Activated T-helper 2 cell treated with anti-CD3 and anti-CD28 coated beads, Interferon-gamma antibody, Interleukin-2, Interleukin-4, amounts not matched to agents 10 μg/mL and 5 μg/mL and 100 μg/mL, durations not matched to agents 14 hours and 24 hours and 36 hours (primary cell): ENCODE measurements at regions not wholly inside any gene's neighbourhood (a gene's known extent, or its start where the extent isn't known, plus 50 kb on each side); places are given as distances from the start of the nearest gene placed in this dataset.

ENCODE experiments used
- DNase-seq: peaks from one replicate; pipeline ENCODE4 v3.0.0; 2021; ENCODE audit warnings: low spot score
- H3K27ac Mint-ChIP-seq: one replicate; pipeline ENCODE4 v1.8.0; 2021; ENCODE audit warnings: mixed read lengths
- H3K27me3 Mint-ChIP-seq: one replicate; pipeline ENCODE4 v1.8.0; 2021; ENCODE audit warnings: low read depth, mixed read lengths
- H3K36me3 Mint-ChIP-seq: one replicate; pipeline ENCODE4 v1.8.0; 2021; ENCODE audit warnings: low read depth, mixed read lengths
- H3K4me1 Mint-ChIP-seq: one replicate; pipeline ENCODE4 v1.8.0; 2021; ENCODE audit warnings: low read depth, mixed read lengths
- H3K4me3 Mint-ChIP-seq: one replicate; pipeline ENCODE4 v1.8.0; 2021; ENCODE audit warnings: low read depth, mild to moderate bottlenecking, moderate library complexity, mixed read lengths
- H3K9me3 Mint-ChIP-seq: one replicate; pipeline ENCODE4 v1.8.0; 2021; ENCODE audit warnings: mixed read lengths
- intact Hi-C: fragments of 100-400 bp; cut with micrococcal nuclease; formaldehyde crosslinking; loops from one replicate; pipeline ENCODE4 v1.15.1; 2023

DNA sequence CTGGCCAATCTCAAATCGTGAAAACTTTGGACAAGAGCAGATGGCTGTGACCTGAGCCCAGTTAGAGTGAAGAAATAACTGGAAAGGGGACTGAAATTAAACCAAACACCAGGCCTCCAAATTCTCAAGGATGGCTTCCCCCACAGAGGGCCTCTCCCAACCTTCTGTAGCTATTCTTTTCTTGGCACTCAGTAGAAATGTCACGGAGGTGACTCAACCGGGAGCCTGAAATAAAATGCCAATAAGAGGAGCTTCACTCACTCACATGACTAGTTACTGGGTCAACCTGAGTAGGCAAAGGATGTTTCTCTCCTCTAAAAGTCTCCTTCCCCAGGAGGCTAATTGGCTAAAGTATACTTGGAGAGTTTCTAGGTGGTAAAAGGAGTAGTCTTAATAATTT lies 230.7 kb downstream of the MAF start:
- Mint-ChIP-seq H3K27ac (no peak overlapping the region), H3K4me3 (no peak overlapping the region), H3K27me3 (no peaks in the 10 kb centered on the region), H3K4me1 (peaks cover 15% of the 10 kb centered on the region), H3K36me3 (peaks cover 16% of the 10 kb centered on the region), H3K9me3 (peaks cover 42% of the 10 kb centered on the region)
- no peak for DNase-seq
- intact Hi-C loops, result loop anchor here (10.0 kb wide), 1 partner anchor 295 kb away; no protein-coding TSS in a partner anchor

DNA sequence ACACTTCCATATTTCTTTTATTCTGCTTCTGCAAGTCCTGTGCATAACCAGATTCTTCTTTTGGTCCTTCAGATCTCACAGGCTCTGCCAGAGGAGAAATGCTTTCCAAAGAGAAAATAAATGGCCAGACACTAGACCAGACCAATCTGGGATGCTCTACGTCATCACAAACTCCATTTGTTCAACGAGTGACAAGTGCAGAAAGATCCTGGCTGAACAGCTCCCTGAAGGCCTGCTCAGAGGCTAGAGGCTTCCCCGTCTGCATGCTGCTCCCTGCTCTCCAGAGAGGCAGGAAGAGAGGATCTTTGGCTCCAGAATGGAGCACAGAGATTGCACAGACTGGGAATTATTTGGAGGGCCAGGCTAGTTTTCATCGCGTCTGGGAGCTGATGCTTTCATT lies 232.7 kb downstream of the MAF start:
- intact Hi-C loops, result no loop called here
- Mint-ChIP-seq H3K36me3 (peaks cover 13% of the 10 kb centered on the region), H3K4me3 (no peak overlapping the region), H3K27ac (no peak overlapping the region), H3K4me1 (peaks cover 22% of the 10 kb centered on the region), H3K27me3 (no peaks in the 10 kb centered on the region), H3K9me3 (peaks cover 35% of the 10 kb centered on the region)
- no peak for DNase-seq

DNA sequence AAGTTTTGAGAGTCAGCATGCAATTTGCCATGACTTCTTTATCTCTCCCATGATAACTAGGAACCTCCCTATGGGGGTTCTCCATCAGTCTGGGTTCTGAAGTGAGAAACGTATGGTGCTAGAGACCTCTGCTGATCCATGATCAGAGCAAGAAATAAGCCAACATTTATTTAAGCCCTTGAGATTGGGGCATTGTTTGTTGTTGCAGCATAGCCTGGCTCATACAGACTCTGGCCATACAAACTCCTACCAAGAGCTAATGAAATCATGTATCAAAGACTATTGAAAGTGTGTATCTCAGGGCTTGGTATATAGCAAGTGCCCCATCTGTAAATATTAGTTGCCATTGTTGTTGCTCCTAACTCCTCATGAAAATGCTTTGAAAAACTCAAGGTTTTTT lies 233.9 kb downstream of the MAF start:
- intact Hi-C loops, result no loop called here
- peaks cover 12% of the 10 kb centered on the region for H3K36me3 Mint-ChIP-seq
- no peak overlapping the region for H3K4me3 Mint-ChIP-seq
- no peak for DNase-seq
- peaks cover 27% of the 10 kb centered on the region for H3K9me3 Mint-ChIP-seq
- H3K27me3 Mint-ChIP-seq, result peaks cover 2% of the 10 kb centered on the region
- no peak overlapping the region for H3K27ac Mint-ChIP-seq
- peaks cover 25% of the 10 kb centered on the region for H3K4me1 Mint-ChIP-seq

DNA sequence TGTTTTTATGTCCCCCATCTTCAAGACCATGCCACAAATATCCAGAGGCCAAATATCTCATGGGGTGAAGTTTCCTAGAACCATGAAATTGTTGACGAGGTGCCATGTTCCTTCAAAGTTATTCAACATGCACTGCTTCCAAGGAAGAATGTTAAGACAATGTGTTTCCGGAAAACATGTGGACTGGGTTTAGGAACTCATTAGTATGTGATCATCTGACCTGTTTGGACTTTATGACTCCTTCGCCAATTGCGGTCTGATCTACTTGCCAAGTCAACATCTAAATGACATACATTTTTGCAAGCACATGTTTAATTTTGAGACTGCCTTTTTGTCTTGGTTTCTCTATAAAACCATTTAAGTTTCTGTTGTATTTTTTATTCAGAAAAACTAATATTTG lies 234.8 kb downstream of the MAF start:
- peaks cover 18% of the 10 kb centered on the region for H3K9me3 Mint-ChIP-seq
- H3K27me3 Mint-ChIP-seq, result peaks cover 3% of the 10 kb centered on the region
- no peak overlapping the region for H3K27ac Mint-ChIP-seq
- peaks cover 5% of the 10 kb centered on the region for H3K36me3 Mint-ChIP-seq
- no peak for DNase-seq
- peaks cover 20% of the 10 kb centered on the region for H3K4me1 Mint-ChIP-seq
- no peak overlapping the region for H3K4me3 Mint-ChIP-seq
- intact Hi-C loops, result no loop called here

DNA sequence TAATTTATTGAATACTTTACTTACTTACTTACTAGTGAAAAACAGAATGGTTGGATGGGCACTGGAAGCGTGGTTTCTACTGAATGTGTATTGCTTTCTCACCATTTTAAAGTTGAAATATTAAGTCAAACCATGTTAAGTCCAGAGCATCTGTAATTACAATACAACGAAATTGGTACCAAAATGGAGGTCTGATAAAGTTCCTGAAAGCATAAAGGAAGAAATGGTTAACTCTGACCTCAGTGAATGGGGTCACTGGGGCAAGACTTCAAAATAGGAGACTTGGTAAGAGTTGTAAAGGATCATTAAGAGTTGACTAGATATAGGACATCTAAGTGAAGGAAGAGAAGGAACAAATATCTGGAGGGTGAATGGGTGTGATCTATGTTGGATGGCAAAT lies 237.1 kb downstream of the MAF start:
- no peak for DNase-seq
- Mint-ChIP-seq H3K27me3 (peaks cover 3% of the 10 kb centered on the region), H3K4me1 (peaks cover 20% of the 10 kb centered on the region), H3K9me3 (peaks cover 4% of the 10 kb centered on the region), H3K4me3 (no peak overlapping the region), H3K27ac (no peak overlapping the region), H3K36me3 (no peaks in the 10 kb centered on the region)
- intact Hi-C loops, result no loop called here

DNA sequence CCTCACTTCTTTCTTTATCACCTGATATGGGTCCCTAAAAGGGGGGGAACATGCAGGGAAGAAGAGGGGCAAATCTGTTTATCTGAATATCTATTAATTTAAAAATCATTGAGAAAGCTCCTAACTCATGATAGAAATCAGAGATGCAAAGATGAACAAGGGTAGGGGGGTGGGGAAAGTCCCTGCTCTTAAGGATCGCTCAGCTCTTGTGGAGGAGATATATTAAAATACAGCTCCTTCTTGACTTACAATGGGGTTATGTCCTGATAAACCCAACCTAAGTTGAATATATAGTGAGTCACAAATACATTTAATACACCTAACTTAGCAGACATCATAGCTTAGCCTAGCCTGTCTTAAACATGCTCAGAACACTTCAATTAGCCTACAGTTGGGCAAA lies 237.5 kb downstream of the MAF start:
- peaks cover 3% of the 10 kb centered on the region for H3K27me3 Mint-ChIP-seq
- DNase-seq, result no peak
- H3K27ac Mint-ChIP-seq, result no peak overlapping the region
- peaks cover 20% of the 10 kb centered on the region for H3K4me1 Mint-ChIP-seq
- intact Hi-C loops, result no loop called here
- H3K9me3 Mint-ChIP-seq, result peaks cover 4% of the 10 kb centered on the region
- H3K4me3 Mint-ChIP-seq, result no peak overlapping the region
- H3K36me3 Mint-ChIP-seq, result no peaks in the 10 kb centered on the region

DNA sequence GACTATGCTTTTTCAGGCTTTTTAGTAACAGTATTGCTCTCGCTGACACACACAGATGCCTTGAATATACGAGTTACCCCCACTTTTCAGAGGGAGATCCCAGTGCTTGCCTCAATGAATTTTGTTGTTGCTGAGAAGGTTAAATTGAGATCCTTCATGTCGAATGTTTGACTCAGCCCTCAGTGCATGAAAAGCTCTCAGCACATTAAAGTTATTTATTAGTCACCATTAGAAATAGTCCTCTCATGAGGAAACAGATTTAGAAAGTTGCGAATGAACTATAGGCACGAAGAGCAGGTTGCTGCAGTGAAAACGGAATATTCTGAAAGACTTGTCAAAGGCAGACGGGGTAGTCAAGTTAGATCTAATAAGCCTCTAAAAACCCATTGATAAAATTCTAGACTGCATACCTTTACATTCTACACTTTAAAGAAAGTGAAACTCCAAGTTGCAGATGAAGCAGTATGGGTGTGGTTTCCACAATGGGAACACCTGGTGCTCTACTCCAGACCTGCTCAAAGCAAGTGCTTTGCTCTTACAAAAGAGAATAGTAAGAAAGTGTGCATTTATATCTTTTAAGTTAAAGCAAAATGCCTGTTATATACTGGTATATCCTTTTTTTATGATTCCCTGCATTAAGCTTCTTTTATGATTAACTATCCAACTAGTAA lies 238.1 kb downstream of the MAF start:
- H3K4me3 Mint-ChIP-seq, result no peak overlapping the region

DNA sequence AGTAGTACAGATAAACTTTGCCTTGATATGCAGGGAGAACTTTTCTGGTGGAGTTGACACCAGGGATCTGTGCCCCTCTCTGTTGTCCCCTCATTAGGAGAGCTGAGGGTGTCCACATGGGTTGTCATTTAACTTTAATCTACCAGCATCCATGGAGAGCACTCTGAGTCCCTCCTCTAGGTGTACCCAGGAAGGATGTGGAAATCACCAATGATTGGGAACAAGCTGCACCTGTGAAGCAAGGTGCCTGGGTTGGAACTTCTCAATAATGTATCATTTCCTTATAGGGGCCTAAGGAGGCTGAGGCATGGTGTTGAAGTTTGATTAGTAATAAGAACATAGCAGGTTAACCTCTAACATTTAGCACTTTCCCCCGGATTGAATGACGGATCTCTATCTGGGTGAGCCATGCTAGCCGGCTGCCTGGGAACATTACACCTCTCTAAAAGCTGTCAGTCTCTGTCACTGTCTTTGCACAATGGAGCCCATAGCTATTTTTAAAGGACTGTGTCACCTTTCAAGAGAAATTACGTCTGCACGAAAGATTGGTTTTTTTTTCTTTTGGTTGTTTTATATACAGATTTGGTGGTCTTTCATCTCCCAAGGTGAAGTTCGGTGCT lies 239.3 kb downstream of the MAF start:
- H3K4me1 Mint-ChIP-seq, result peaks cover 20% of the 10 kb centered on the region
- H3K27me3 Mint-ChIP-seq, result peaks cover 3% of the 10 kb centered on the region
- DNase-seq, result no peak
- intact Hi-C loops, result no loop called here
- H3K9me3 Mint-ChIP-seq, result no peaks in the 10 kb centered on the region
- H3K36me3 Mint-ChIP-seq, result no peaks in the 10 kb centered on the region
- no peak overlapping the region for H3K27ac Mint-ChIP-seq
- no peak overlapping the region for H3K4me3 Mint-ChIP-seq

More for the DNA sequence above, 238.1 kb downstream of the MAF start:
- Mint-ChIP-seq H3K4me1 (peaks cover 20% of the 10 kb centered on the region), H3K27me3 (peaks cover 3% of the 10 kb centered on the region), H3K9me3 (peaks cover 4% of the 10 kb centered on the region), H3K36me3 (no peaks in the 10 kb centered on the region), H3K27ac (no peak overlapping the region)
- intact Hi-C loops, result no loop called here
- DNase-seq, result no peak

DNA sequence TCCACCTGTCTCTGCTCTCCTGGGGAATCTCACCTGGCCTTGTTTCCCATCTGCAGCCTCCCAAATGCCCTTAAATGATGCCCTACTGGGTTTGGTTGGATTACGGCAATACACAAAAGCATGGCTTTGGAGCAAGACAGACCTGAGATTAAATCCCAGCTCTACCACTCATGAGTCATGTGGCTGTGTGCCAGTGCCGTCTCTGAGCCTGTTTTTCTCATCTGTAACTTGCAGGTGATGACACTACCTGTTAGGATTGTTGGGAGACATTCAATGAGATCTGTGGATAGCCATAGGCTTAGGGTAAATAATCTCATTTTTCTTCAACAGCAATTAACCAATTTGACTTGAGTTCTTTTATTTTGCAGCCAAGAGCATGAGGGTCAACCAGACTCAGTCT lies 240.3 kb downstream of the MAF start:
- Mint-ChIP-seq H3K4me1 (peaks cover 20% of the 10 kb centered on the region), H3K4me3 (no peak overlapping the region), H3K27ac (no peak overlapping the region), H3K36me3 (no peaks in the 10 kb centered on the region), H3K27me3 (peaks cover 3% of the 10 kb centered on the region), H3K9me3 (no peaks in the 10 kb centered on the region)
- DNase-seq, result no peak
- intact Hi-C loops, result no loop called here

DNA sequence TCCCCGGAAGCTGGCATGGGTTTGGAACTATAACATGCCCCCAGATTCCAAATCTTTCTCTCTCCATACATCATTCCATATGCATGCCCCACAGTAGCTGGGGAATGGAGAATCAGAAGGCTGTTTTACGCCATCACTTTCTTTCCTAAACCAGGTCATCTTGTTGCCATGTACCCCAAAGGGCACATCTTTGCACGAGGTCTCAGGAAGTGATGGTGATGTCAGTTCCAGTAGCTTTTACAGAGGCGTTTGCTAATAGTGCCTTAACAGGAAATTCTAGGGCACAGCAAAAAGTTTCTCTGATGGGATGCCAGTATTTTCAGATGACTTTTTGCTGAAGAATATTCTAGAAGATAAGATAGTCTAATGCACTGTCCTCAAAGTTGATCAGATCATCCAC lies 241.5 kb downstream of the MAF start:
- Mint-ChIP-seq H3K27ac (no peak overlapping the region), H3K36me3 (no peaks in the 10 kb centered on the region), H3K4me3 (no peak overlapping the region), H3K27me3 (peaks cover 8% of the 10 kb centered on the region), H3K9me3 (no peaks in the 10 kb centered on the region), H3K4me1 (peaks cover 18% of the 10 kb centered on the region)
- intact Hi-C loops, result no loop called here
- DNase-seq, result no peak

DNA sequence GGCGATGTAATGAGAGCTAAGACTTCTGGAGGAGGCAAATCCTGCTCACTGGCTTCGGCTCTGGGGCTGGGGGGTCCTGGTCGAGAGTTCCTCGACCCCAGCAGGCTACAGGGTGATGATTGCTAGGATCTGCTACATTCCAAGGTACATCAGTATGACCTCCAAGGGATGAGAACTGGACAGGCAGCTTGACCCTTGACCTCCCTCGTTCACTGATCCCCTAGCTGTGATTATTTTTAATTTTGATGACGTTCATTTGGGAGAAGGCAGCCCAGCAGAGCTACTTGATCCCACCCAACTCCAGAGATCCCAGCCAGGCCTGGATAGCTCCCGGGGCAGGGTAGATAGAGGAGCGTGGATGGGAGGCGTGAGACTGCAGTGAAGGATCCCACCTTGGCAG lies 242.3 kb downstream of the MAF start:
- intact Hi-C loops, result no loop called here
- H3K27ac Mint-ChIP-seq, result no peak overlapping the region
- no peaks in the 10 kb centered on the region for H3K36me3 Mint-ChIP-seq
- H3K4me3 Mint-ChIP-seq, result no peak overlapping the region
- H3K4me1 Mint-ChIP-seq, result peaks cover 13% of the 10 kb centered on the region
- H3K9me3 Mint-ChIP-seq, result no peaks in the 10 kb centered on the region
- H3K27me3 Mint-ChIP-seq, result peaks cover 8% of the 10 kb centered on the region
- no peak for DNase-seq

DNA sequence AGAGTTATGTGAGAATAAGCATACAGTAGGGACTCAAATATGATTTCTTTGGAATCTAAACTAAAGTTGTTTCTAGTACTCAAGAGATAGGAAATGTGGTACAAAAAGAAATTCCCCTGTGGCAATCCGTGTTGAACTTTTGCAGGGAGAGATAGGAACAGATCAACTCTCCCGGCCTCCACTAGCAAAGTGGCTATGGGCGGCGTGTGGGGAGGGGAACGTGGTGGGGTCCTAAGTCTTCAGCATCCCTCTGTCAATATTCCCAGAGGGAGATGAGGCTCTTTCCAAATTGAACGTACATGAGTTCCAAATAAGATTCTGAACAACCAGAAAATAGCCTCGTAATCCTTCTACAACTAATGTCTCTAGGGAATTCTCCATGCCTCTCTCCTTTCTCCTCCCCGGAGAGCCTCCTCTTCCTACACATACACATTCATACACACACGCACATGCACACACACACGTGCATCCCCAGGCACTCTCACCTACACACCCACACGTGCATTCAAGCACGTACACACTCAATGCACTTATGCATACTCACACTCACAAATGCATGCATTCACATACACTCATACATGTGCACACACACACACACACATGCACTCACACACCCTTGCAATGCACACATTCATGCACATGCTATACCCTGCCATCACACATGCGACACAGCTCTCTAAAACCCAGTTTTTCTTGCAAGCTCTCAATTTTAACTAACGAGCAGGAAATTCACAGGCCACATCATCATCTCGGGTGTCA lies 244.8 kb downstream of the MAF start:
- intact Hi-C loops, result no loop called here
- H3K27me3 Mint-ChIP-seq, result peaks cover 6% of the 10 kb centered on the region
- DNase-seq, result no peak
- peaks cover 3% of the 10 kb centered on the region for H3K4me1 Mint-ChIP-seq
- H3K36me3 Mint-ChIP-seq, result no peaks in the 10 kb centered on the region
- H3K9me3 Mint-ChIP-seq, result no peaks in the 10 kb centered on the region
- no peak overlapping the region for H3K4me3 Mint-ChIP-seq
- no peak overlapping the region for H3K27ac Mint-ChIP-seq

DNA sequence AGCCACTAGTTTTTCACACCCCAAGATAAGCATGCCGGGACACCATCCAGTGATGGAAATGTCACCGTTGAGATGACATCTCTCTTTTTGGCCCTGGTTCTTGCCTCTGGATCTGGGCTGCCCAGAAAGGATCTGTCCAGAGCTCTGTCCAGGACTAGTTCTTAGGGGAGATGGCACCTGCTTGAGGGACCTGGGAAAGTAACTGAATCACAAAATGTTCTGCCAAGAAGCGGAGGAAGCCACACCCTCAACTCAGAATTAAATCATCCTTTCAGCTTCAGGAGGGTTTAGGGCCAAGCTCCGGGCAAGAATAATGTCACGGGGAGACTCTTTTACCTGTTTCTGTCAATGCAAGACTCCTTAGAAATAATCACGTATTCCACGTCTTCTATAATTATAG lies 248.6 kb downstream of the MAF start:
- H3K36me3 Mint-ChIP-seq, result no peaks in the 10 kb centered on the region
- H3K9me3 Mint-ChIP-seq, result no peaks in the 10 kb centered on the region
- no peak overlapping the region for H3K4me3 Mint-ChIP-seq
- peaks cover 6% of the 10 kb centered on the region for H3K27me3 Mint-ChIP-seq
- intact Hi-C loops, result no loop called here
- H3K27ac Mint-ChIP-seq, result no peak overlapping the region
- no peak for DNase-seq
- peaks cover 8% of the 10 kb centered on the region for H3K4me1 Mint-ChIP-seq
